Vagina (tissue), 2 donors: ENCODE measurements at regions not wholly inside any gene's neighbourhood (a gene's known extent, or its start where the extent isn't known, plus 50 kb on each side); places are given as distances from the start of the nearest gene placed in this dataset.

Experiments used
- POLR2A ChIP-seq, 2 donors: fragments of 450-650 bp; IDR thresholded peaks; one replicate each; pipeline ENCODE4 v1.6.1; 2017; ENCODE audit warnings: antibody characterized with exemption in 2 of 2, mild to moderate bottlenecking in 2 of 2, moderate library complexity in 2 of 2
- POLR2AphosphoS5 ChIP-seq, 2 donors: sonication (generic); formaldehyde crosslinking; IDR thresholded peaks; one replicate each; pipeline ENCODE4 v1.9.0; 2017; ENCODE audit warnings: antibody characterized with exemption in 2 of 2, mild to moderate bottlenecking in 2 of 2, low read depth in 1 of 2; ENCODE audit not compliant: insufficient read depth in 1 of 2
- TF ChIP-seq, protein P1 (sequence below), 3 experiments: fragments of 450-650 bp in 2 of 3; fragments of 200-600 bp in 1 of 3; sonication (generic) in 1 of 3; IDR thresholded peaks; one replicate each; pipeline ENCODE4 v1.5.1; 2017 to 2019; ENCODE audit warnings: antibody characterized with exemption in 3 of 3, mild to moderate bottlenecking in 2 of 3, moderate library complexity in 2 of 3

DNA sequence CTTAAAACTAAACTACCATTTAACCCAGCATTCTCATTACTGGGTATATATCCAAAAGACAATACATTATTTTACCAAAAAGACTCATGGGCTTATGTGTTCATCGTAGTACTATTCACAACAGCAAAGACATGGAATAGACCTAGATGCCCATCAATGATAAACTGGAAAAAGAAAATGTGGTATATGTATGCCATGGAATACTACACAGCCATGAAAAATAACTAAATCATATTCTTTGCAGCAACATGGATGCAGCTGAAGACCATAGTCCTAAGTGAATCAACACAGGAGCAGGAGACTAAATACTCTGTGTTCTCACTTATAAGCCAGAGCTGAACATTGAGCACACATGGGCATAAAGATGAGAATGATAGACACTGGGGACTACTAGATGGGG is 645.1 kb upstream of the B3GALT2 start:
- TF ChIP-seq, protein P1, sequence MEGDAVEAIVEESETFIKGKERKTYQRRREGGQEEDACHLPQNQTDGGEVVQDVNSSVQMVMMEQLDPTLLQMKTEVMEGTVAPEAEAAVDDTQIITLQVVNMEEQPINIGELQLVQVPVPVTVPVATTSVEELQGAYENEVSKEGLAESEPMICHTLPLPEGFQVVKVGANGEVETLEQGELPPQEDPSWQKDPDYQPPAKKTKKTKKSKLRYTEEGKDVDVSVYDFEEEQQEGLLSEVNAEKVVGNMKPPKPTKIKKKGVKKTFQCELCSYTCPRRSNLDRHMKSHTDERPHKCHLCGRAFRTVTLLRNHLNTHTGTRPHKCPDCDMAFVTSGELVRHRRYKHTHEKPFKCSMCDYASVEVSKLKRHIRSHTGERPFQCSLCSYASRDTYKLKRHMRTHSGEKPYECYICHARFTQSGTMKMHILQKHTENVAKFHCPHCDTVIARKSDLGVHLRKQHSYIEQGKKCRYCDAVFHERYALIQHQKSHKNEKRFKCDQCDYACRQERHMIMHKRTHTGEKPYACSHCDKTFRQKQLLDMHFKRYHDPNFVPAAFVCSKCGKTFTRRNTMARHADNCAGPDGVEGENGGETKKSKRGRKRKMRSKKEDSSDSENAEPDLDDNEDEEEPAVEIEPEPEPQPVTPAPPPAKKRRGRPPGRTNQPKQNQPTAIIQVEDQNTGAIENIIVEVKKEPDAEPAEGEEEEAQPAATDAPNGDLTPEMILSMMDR (IDR thresholded peaks at IDR 0.05): no peak
- TF ChIP-seq POLR2A (IDR thresholded peaks at IDR 0.05) (no peak), POLR2AphosphoS5 (IDR thresholded peaks at IDR 0.05; ENCODE audit: insufficient read depth in 1 of 2, low read depth in 1 of 2) (no peak)
